ENCODE measurements at regions not wholly inside any gene's neighbourhood (a gene's known extent, or its start where the extent isn't known, plus 50 kb on each side); places are given as distances from the start of the nearest gene placed in this dataset.

DNA sequence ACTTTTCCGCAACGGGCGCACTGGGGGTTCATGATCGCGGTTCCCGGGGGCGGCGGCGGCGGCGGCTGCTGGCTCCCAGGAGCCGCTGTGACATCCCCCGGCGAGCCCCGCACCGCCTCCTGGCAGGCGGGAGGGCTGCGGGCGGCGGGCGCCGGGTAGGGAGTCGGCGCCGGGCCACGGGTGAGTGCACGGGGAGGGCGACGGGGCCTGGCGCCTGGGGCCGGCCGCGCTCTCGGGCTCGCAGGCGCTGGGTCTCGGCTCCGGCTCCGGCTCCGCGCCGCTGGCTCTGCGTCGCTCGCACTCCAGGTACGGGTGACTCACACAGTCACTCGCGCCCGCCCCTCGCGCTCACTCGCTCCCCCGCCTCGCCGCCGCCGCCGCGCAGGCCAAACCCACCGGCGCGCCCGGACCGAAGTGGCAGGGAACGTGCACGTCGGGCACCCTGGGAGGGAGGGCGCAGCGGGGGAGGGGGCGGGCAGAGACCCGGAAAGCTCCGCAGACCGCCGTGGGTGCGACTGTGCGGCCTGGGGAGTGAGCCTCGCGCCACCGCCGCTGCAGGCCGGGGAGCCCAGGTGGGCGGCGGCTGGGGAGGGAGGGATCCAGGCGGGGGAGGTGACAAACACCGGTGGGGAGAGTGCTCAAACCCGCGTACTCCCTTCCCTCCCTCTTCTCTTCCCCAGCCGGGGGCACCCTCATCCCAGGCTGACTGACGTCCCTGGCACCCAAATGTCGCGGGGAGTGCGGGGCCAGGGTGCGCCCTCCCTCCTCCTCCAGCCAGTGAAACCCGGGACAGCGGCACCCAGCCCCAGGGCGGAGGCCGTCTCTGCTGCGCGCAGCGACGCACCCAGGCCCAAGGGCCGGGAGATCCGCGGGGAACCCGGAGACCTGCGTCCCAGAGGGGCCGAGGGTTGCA is 276.9 kb upstream of the NEBL start:
- H3K4me3 Mint-ChIP-seq, result peak overlapping the region; percentile 26
- peaks cover 45% of the 10 kb centered on the region for H3K27me3 Mint-ChIP-seq
- ATAC-seq (replicated peaks), result no peak

DNA sequence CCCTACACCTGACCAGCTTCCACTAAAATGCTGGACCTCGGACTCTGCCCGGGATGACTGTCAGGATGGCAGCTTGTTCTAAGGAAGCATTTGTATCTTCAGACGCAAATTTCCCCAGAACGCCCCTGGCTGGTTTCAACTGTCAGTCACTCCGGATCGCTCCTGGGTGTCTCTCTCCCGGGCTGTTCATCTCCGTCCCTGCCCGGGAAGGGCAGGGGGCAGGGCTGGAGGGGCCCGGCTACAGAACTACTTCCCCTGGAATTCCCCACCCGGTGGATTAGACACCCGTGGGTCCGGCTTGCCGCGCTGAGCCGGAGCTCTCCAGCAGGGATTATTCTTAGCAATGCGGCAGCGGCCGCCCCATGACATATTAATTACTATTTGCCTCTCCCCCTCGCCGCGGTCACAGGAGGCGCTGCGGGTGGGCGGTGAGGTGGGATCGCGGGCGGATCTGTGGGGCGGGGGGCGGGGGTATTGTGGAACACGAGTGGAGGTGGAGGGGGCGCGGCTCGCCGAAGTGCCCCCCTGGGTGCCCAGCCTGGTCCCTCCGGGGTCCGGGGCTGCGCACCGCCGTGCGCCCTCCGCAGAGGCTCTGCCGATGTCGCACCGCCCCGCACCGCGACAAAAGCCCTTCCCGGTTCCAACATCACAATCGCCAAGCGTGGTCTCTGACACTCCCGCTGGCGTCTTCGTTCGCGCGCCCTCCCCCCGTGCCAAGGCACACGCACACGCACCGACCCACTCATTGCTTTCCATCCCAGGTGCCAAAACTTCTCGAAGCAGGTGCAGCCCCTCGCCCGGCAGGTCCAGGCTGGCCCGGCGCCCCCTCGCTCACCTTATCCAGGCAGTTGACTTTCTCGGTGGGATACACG is 276.1 kb upstream of the NEBL start:
- Mint-ChIP-seq H3K4me3 (no peak overlapping the region), H3K27ac (no peak overlapping the region), H3K27me3 (peaks cover 43% of the 10 kb centered on the region), H3K4me1 (no peaks in the 10 kb centered on the region), H3K36me3 (ENCODE audit: low read depth) (no peaks in the 10 kb centered on the region), H3K9me3 (peaks cover 2% of the 10 kb centered on the region)
- ATAC-seq (replicated peaks), result no peak

More for the DNA sequence above, 276.9 kb upstream of the NEBL start:
- no peak overlapping the region for H3K27ac Mint-ChIP-seq
- no peaks in the 10 kb centered on the region for H3K36me3 Mint-ChIP-seq (ENCODE audit: low read depth)
- H3K4me1 Mint-ChIP-seq, result no peaks in the 10 kb centered on the region
- peaks cover 3% of the 10 kb centered on the region for H3K9me3 Mint-ChIP-seq

DNA sequence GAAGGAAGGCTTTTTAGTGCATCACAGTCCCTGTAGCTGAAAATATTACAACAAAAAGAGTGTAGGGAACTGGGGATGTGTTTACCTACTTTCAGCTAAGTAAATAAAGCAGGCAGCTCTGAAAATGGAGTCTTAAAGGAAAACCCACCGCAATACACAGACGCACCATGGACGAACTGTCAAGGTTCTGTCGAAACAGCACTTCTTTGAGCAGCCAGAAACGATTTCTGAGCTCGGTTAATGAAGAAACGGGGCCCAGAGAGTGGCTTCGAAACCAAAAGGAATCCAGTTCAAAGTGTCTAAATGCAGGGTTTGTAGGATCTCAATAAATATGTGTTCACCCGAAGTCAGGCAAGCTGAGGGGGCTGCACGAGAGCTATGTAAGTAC is 275.4 kb upstream of the NEBL start:
- H3K9me3 Mint-ChIP-seq, result no peaks in the 10 kb centered on the region
- H3K4me1 Mint-ChIP-seq, result no peaks in the 10 kb centered on the region
- no peak overlapping the region for H3K27ac Mint-ChIP-seq
- no peak for ATAC-seq (replicated peaks)
- peaks cover 38% of the 10 kb centered on the region for H3K27me3 Mint-ChIP-seq
- no peaks in the 10 kb centered on the region for H3K36me3 Mint-ChIP-seq (ENCODE audit: low read depth)
- no peak overlapping the region for H3K4me3 Mint-ChIP-seq

DNA sequence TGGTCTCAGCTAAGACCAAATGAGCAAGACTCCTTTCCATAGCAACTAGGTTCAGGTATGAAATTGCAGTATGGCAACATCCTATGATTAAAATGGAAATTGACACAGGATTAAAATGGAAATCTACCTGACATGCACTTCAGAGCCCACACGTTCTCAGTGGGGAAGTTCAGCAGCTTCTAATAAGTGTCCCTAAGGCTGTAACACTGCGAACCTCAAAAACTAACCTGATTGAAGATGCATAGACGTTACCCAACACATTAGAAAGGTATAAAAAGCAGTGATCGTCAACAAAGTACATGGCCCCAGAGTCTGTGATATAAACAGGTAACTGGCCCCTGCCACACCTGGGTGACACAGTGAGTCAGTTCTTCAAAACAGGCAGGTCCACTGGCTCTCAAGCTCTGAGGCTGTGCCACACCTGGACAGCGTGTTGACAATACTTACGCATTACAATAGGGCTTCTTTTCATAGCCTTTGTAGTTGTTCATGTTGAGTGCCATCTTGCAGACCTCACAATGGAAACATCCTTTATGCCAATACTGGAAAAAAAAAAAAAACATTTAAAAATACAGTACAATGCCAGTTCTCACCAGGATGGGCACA is 274.9 kb upstream of the NEBL start:
- H3K9me3 Mint-ChIP-seq, result no peaks in the 10 kb centered on the region
- no peaks in the 10 kb centered on the region for H3K4me1 Mint-ChIP-seq
- H3K27me3 Mint-ChIP-seq, result peaks cover 37% of the 10 kb centered on the region
- no peak overlapping the region for H3K27ac Mint-ChIP-seq
- no peak for ATAC-seq (replicated peaks)
- H3K36me3 Mint-ChIP-seq (ENCODE audit: low read depth), result no peaks in the 10 kb centered on the region
- no peak overlapping the region for H3K4me3 Mint-ChIP-seq

GRCh38 chr10:21171197-21171935 is 274.3 kb upstream of the NEBL start:
- Mint-ChIP-seq H3K9me3 (peaks cover 2% of the 10 kb centered on the region), H3K27me3 (peaks cover 33% of the 10 kb centered on the region), H3K36me3 (ENCODE audit: low read depth) (no peaks in the 10 kb centered on the region), H3K27ac (no peak overlapping the region), H3K4me3 (no peak overlapping the region), H3K4me1 (no peaks in the 10 kb centered on the region)
- ATAC-seq (replicated peaks), result no peak

DNA sequence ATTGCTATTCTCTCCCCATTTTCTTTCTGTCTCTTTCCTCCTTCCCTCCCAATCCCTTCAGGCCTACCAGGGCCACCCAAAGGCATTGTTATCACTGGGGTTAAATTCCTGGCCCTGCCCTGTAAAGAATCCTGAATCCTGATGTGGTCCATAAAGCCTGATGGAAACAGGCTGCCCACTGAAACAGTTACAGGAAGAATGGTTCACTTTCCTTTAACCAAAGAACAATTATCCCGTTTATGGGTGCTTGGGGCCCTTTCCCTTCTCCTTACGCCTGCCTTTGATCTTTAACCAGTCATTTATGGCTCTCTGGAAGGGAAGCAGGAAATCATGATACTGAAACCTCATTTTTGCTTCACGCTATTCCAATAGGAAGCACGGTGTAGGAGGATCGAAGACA is 273.1 kb upstream of the NEBL start:
- Mint-ChIP-seq H3K27me3 (peaks cover 28% of the 10 kb centered on the region), H3K9me3 (peaks cover 4% of the 10 kb centered on the region), H3K36me3 (ENCODE audit: low read depth) (no peaks in the 10 kb centered on the region), H3K27ac (no peak overlapping the region), H3K4me3 (no peak overlapping the region), H3K4me1 (no peaks in the 10 kb centered on the region)
- no peak for ATAC-seq (replicated peaks)

DNA sequence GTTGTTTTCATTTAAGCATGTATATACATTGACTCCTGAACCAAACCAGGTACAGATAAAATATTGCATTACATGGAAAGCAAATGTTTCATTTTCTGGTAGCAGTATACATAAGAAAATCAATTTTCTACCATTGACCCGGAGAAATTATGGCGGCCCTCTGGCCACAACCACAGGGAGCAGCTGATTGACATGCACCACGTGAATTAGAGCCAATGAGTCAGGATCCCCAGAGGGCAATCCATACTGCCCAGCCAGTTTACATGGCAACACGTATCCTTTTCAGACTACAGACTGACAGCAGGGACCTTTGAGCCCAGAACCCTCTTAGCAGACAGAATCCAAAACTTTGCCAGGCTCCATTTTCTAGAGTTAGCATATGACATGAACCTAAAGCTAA is 272.2 kb upstream of the NEBL start:
- Mint-ChIP-seq H3K36me3 (ENCODE audit: low read depth) (no peaks in the 10 kb centered on the region), H3K9me3 (peaks cover 4% of the 10 kb centered on the region), H3K4me3 (no peak overlapping the region), H3K4me1 (no peaks in the 10 kb centered on the region), H3K27me3 (peaks cover 21% of the 10 kb centered on the region), H3K27ac (no peak overlapping the region)
- ATAC-seq (replicated peaks), result no peak

- H3K36me3 Mint-ChIP-seq (ENCODE audit: low read depth), result no peaks in the 10 kb centered on the region
- no peak for ATAC-seq (replicated peaks)
- peaks cover 4% of the 10 kb centered on the region for H3K9me3 Mint-ChIP-seq
These were observed 270.3 kb upstream of the NEBL start for GRCh38 chr10:21167288-21168010.

GRCh38 chr10:21166557-21167287 is 269.6 kb upstream of the NEBL start:
- Mint-ChIP-seq H3K9me3 (peaks cover 4% of the 10 kb centered on the region), H3K27ac (no peak overlapping the region), H3K4me1 (no peaks in the 10 kb centered on the region), H3K4me3 (no peak overlapping the region), H3K27me3 (peaks cover 14% of the 10 kb centered on the region), H3K36me3 (ENCODE audit: low read depth) (no peaks in the 10 kb centered on the region)
- no peak for ATAC-seq (replicated peaks)

More at GRCh38 chr10:21167288-21168010, 270.3 kb upstream of the NEBL start:
- H3K27ac Mint-ChIP-seq, result no peak overlapping the region
- no peaks in the 10 kb centered on the region for H3K4me1 Mint-ChIP-seq
- no peak overlapping the region for H3K4me3 Mint-ChIP-seq
- H3K27me3 Mint-ChIP-seq, result peaks cover 21% of the 10 kb centered on the region

DNA sequence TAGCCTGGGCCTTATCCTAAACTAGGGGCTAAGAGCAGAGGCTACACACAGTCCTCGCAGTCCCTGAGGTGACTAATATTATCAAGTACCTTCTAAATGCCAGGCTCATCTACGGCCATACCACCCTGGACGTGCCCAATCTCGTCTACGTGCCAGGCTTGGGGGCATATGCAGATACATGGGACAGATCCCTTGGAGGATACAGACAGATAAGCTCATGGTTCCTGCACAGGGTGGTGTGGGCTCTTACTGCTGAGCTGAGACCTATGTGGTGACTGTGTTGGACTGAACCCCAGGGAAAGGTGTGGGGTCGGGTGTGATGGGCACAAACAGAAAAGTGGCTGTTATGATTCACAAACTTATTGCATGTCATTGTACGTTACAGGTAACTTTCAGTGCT is 268.4 kb upstream of the NEBL start:
- Mint-ChIP-seq H3K4me3 (no peak overlapping the region), H3K27ac (no peak overlapping the region), H3K9me3 (peaks cover 4% of the 10 kb centered on the region), H3K36me3 (ENCODE audit: low read depth) (no peaks in the 10 kb centered on the region), H3K27me3 (peaks cover 14% of the 10 kb centered on the region), H3K4me1 (no peaks in the 10 kb centered on the region)
- no peak for ATAC-seq (replicated peaks)

GRCh38 chr10:21164687-21165086 is 267.6 kb upstream of the NEBL start:
- Mint-ChIP-seq H3K27me3 (peaks cover 11% of the 10 kb centered on the region), H3K36me3 (ENCODE audit: low read depth) (no peaks in the 10 kb centered on the region), H3K4me1 (no peaks in the 10 kb centered on the region), H3K27ac (no peak overlapping the region), H3K4me3 (no peak overlapping the region), H3K9me3 (peaks cover 5% of the 10 kb centered on the region)
- no peak for ATAC-seq (replicated peaks)

GRCh38 chr10:21162948-21163347 is 265.8 kb upstream of the NEBL start:
- Mint-ChIP-seq H3K36me3 (ENCODE audit: low read depth) (no peaks in the 10 kb centered on the region), H3K9me3 (peaks cover 8% of the 10 kb centered on the region), H3K4me3 (no peak overlapping the region), H3K27me3 (peaks cover 17% of the 10 kb centered on the region), H3K4me1 (no peaks in the 10 kb centered on the region), H3K27ac (no peak overlapping the region)
- no peak for ATAC-seq (replicated peaks)

- no peak overlapping the region for H3K4me3 Mint-ChIP-seq
These were observed 264.5 kb upstream of the NEBL start for GRCh38 chr10:21161647-21162046.

More at GRCh38 chr10:21161647-21162046, 264.5 kb upstream of the NEBL start:
- Mint-ChIP-seq H3K9me3 (peaks cover 8% of the 10 kb centered on the region), H3K27me3 (peaks cover 17% of the 10 kb centered on the region), H3K27ac (no peak overlapping the region), H3K4me1 (no peaks in the 10 kb centered on the region), H3K36me3 (ENCODE audit: low read depth) (no peaks in the 10 kb centered on the region)
- ATAC-seq (replicated peaks), result no peak

Measured in activated T-helper 17 cell treated with anti-CD3 and anti-CD28 coated beads, Interleukin-2, amount 50 U/mL, for 72 hours (primary cell).